SU-DHL-6 (cell line): ENCODE measurements at regions not wholly inside any gene's neighbourhood (a gene's known extent, or its start where the extent isn't known, plus 50 kb on each side); places are given as distances from the start of the nearest gene placed in this dataset.
A peak's percentile ranks its signal among the peaks of the same experiment; 100 is the strongest.

Experiments
- H2AFZ ChIP-seq: fragments of 200-600 bp; sonication (generic); 2 replicates; pipeline ENCODE4 v1.6.1; 2014; ENCODE audit warnings: low read depth, mild to moderate bottlenecking, moderate library complexity, mixed read lengths, antibody characterized with exemption, low read length; ENCODE audit not compliant: severe bottlenecking
- H3F3A ChIP-seq: fragments of 200-600 bp; shearing (Covaris generic); 2 replicates; pipeline ENCODE4 v1.6.0; 2016; ENCODE audit warnings: antibody characterized with exemption, mild to moderate bottlenecking; ENCODE audit not compliant: insufficient read depth
- H3K27ac ChIP-seq: fragments of 200-600 bp; sonication (generic); 2 replicates; pipeline ENCODE4 v1.5.1; 2016; ENCODE audit warnings: low read depth, mild to moderate bottlenecking, low read length, moderate library complexity, mixed read lengths
- H3K27me3 ChIP-seq: fragments of 200-600 bp; sonication (generic), shearing (Covaris generic); 2 replicates; pipeline ENCODE4 v1.6.0; 2014; ENCODE audit warnings: mild to moderate bottlenecking, low read length
- H3K36me3 ChIP-seq: fragments of 200-600 bp; sonication (generic); 2 replicates; pipeline ENCODE4 v1.6.1; 2014; ENCODE audit warnings: mild to moderate bottlenecking, low read length, mixed read lengths
- H3K4me2 ChIP-seq: fragments of 300-600, 200-600 bp; shearing (Covaris generic), sonication (generic); 2 replicates; pipeline ENCODE4 v1.6.0; 2014; ENCODE audit warnings: low read length, low read depth, mild to moderate bottlenecking; ENCODE audit not compliant: poor library complexity, severe bottlenecking
- H3K4me3 ChIP-seq: fragments of 200-600 bp; sonication (generic); 2 replicates; pipeline ENCODE4 v1.5.1; 2014; ENCODE audit warnings: antibody characterized with exemption, low read length, mild to moderate bottlenecking, mixed read lengths; ENCODE audit not compliant: insufficient read depth, poor library complexity, severe bottlenecking
- H3K79me2 ChIP-seq: fragments of 200-600 bp; sonication (generic); 2 replicates; pipeline ENCODE4 v1.6.1; 2014; ENCODE audit warnings: mild to moderate bottlenecking, low read length, moderate library complexity; ENCODE audit not compliant: insufficient read depth
- H3K9ac ChIP-seq: fragments of 200-600 bp; sonication (generic); 2 replicates; pipeline ENCODE4 v1.7.0; 2014; ENCODE audit warnings: mild to moderate bottlenecking, low read length
- H3K9me2 ChIP-seq: fragments of 200-600 bp; sonication (generic); replicated peaks from 2 replicates; pipeline ENCODE4 v1.6.1; 2014; ENCODE audit warnings: low read length; ENCODE audit not compliant: insufficient read depth
- H3K9me3 ChIP-seq: fragments of 200-600 bp; sonication (generic); 2 replicates; pipeline ENCODE4 v1.6.1; 2014; ENCODE audit warnings: low read length, mixed read lengths; ENCODE audit not compliant: insufficient read depth
- H4K20me1 ChIP-seq: fragments of 200-600 bp; sonication (generic); 2 replicates; pipeline ENCODE4 v1.6.1; 2014; ENCODE audit warnings: low read depth, mild to moderate bottlenecking, antibody characterized with exemption, low read length, moderate library complexity, mixed read lengths
- EZH2phosphoT487 ChIP-seq: fragments of 200-600 bp; sonication (generic), shearing (Covaris generic); conservative IDR thresholded peaks from 2 replicates; pipeline ENCODE4 v1.6.1; 2018; ENCODE audit warnings: mild to moderate bottlenecking, antibody characterized with exemption, low read length, moderate library complexity, mixed read lengths
- TF ChIP-seq, protein P1 (sequence below): fragments of 200-600 bp; sonication (generic); IDR thresholded peaks from one replicate; pipeline ENCODE4 v1.5.1; 2017; ENCODE audit warnings: antibody characterized with exemption, mild to moderate bottlenecking, low read length, moderate library complexity; ENCODE audit not compliant: insufficient read depth, poor library complexity, severe bottlenecking

DNA sequence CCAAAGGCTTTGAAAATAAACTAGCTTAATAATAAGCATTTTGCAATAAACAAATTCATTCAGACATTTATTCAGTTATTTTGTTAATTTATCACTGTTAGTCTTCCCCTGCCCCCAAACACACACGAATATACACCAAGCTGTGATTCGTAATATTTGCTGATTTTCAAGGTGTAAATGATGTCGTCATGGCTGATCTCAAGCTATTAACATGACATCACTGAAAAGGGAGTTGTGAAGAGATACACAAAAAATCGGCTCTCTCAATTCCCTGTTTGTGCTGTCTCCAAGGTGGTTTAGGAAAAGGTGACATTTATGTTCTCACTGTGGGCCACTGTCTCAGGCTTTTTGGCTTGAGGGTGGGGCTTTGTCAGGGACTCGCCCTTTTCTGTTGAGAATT, 413.3 kb downstream of the CDH9 start:
- Histone ChIP-seq H4K20me1 (no peaks in the 10 kb centered on the region), H3K27ac (no peak overlapping the region), H3K9ac (no peak overlapping the region), H3K4me3 (no peak overlapping the region), H3K9me3 (no peaks in the 10 kb centered on the region), H2AFZ (peak overlapping the region; percentile 57), H3K36me3 (peaks cover 5% of the 10 kb centered on the region; the same call in 1 of the 2 replicates), H3K9me2 (no peaks in the 10 kb centered on the region), H3K27me3 (no peaks in the 10 kb centered on the region), H3K4me2 (no peak overlapping the region), H3K79me2 (no peaks in the 10 kb centered on the region), H3F3A (no peaks in the 10 kb centered on the region)
- no peak for TF ChIP-seq EZH2phosphoT487
- TF ChIP-seq, protein P1, sequence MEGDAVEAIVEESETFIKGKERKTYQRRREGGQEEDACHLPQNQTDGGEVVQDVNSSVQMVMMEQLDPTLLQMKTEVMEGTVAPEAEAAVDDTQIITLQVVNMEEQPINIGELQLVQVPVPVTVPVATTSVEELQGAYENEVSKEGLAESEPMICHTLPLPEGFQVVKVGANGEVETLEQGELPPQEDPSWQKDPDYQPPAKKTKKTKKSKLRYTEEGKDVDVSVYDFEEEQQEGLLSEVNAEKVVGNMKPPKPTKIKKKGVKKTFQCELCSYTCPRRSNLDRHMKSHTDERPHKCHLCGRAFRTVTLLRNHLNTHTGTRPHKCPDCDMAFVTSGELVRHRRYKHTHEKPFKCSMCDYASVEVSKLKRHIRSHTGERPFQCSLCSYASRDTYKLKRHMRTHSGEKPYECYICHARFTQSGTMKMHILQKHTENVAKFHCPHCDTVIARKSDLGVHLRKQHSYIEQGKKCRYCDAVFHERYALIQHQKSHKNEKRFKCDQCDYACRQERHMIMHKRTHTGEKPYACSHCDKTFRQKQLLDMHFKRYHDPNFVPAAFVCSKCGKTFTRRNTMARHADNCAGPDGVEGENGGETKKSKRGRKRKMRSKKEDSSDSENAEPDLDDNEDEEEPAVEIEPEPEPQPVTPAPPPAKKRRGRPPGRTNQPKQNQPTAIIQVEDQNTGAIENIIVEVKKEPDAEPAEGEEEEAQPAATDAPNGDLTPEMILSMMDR, result no peak

DNA sequence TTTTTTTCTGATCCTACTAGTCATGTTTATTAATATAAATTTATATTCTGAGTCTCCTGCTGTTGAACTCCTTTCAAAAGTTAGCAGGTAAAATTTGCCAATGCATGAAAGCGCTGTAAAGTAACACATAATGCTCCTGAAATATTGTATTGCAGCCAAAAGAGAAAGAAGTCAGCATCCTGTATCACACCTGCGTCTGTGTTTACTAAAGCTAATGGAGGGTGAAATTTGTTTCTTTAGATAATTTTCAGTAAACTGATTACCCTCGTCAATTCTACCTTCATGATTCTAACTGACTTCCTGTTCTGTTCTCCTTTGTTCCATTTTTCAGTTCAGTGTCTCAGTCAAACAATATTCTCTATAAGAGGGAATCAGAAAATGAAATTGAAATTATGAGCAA, 415.4 kb downstream of the CDH9 start:
- H3K4me2 ChIP-seq, result peak overlapping the region; percentile 37
- peaks cover 5% of the 10 kb centered on the region; the same call in 1 of the 2 replicates for H3K36me3 ChIP-seq
- no peaks in the 10 kb centered on the region for H3K9me2 ChIP-seq
- no peaks in the 10 kb centered on the region for H3K9me3 ChIP-seq
- H3K27ac ChIP-seq, result no peak overlapping the region
- H3K4me3 ChIP-seq, result no peak overlapping the region
- no peak overlapping the region for H3K9ac ChIP-seq
- H3K79me2 ChIP-seq, result no peaks in the 10 kb centered on the region
- H4K20me1 ChIP-seq, result no peaks in the 10 kb centered on the region
- no peaks in the 10 kb centered on the region for H3F3A ChIP-seq
- H2AFZ ChIP-seq, result peak overlapping the region; percentile 94
- no peaks in the 10 kb centered on the region for H3K27me3 ChIP-seq
- TF ChIP-seq, protein P1, result no peak
- TF ChIP-seq EZH2phosphoT487, result no peak

DNA sequence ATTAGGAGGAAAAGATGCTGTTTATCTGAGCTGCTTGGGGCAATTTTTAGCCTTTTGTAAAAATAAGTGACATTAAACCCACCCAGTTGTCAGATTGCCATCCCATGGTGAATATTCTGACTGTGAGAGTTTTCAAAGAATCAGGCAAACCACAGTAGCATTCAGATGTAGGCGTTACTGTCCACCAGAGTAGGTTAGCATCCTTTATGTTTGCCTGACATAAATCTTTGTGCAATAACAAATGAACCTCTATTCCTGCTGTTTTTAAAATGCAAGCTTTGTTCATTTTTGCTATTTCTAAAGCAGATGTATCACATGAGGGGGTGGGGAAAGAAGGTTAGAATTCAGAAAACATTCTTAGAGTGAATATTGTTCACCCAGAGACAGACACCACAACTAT, 427.8 kb downstream of the CDH9 start:
- H3K4me3 ChIP-seq, result no peak overlapping the region

More for the DNA sequence above, 427.8 kb downstream of the CDH9 start:
- H4K20me1 ChIP-seq, result no peaks in the 10 kb centered on the region
- H3K27me3 ChIP-seq, result no peaks in the 10 kb centered on the region
- TF ChIP-seq EZH2phosphoT487, result no peak
- TF ChIP-seq, protein P1, result no peak
- H3K4me2 ChIP-seq, result no peak overlapping the region
- no peaks in the 10 kb centered on the region for H3K9me3 ChIP-seq
- H3K9me2 ChIP-seq, result no peaks in the 10 kb centered on the region
- H2AFZ ChIP-seq, result peak overlapping the region; percentile 68
- H3F3A ChIP-seq, result no peaks in the 10 kb centered on the region
- H3K9ac ChIP-seq, result no peak overlapping the region
- H3K36me3 ChIP-seq, result no peaks in the 10 kb centered on the region
- H3K27ac ChIP-seq, result no peak overlapping the region
- no peaks in the 10 kb centered on the region for H3K79me2 ChIP-seq
